Thyroid gland (tissue), 4 donors: ENCODE measurements at regions not wholly inside any gene's neighbourhood (a gene's known extent, or its start where the extent isn't known, plus 50 kb on each side); places are given as distances from the start of the nearest gene placed in this dataset.

Experiments used
- DNase-seq, 2 donors: peaks; one replicate each; pipeline ENCODE4 v3.0.0-alpha.2; 2019
- H3K27ac ChIP-seq, 3 donors: fragments of 200-600 bp; sonication (generic); 1 replicate in 2 of 3; 2 replicates in 1 of 3; pipeline ENCODE4 v1.5.1; 2016 to 2019; ENCODE audit warnings: mild to moderate bottlenecking in 1 of 3, moderate library complexity in 1 of 3
- H3K27me3 ChIP-seq: fragments of 200-600 bp; sonication (generic); one replicate; pipeline ENCODE4 v1.5.1; 2019
- H3K36me3 ChIP-seq, 2 donors: fragments of 200-600 bp; sonication (generic); one replicate each; pipeline ENCODE4 v1.5.1; 2016 to 2019
- H3K4me1 ChIP-seq, 2 donors: fragments of 200-600 bp; sonication (generic); one replicate each; pipeline ENCODE4 v1.5.1; 2017 to 2019
- H3K4me3 ChIP-seq, 3 donors: fragments of 200-600 bp; sonication (generic); replicated peaks in 1 of 3; 1 replicate in 2 of 3; 2 replicates in 1 of 3; pipeline ENCODE4 v1.5.1; 2016; ENCODE audit warnings: mild to moderate bottlenecking in 1 of 3
- H3K9me3 ChIP-seq: fragments of 200-600 bp; sonication (generic); one replicate; pipeline ENCODE4 v1.5.1; 2017
- POLR2A ChIP-seq, 2 donors: fragments of 450-650 bp; IDR thresholded peaks; one replicate each; pipeline ENCODE4 v1.6.1; 2017; ENCODE audit warnings: antibody characterized with exemption in 2 of 2, mild to moderate bottlenecking in 2 of 2, moderate library complexity in 1 of 2
- WGBS, 2 donors: methylation state at CpG; one replicate each; pipeline ENCODE4 v1.1.5; 2017; 5-methylcytosine and 5-hydroxymethylcytosine counted together
- intact Hi-C: fragments of 100-400 bp; cut with DNase I; formaldehyde crosslinking; loops from one replicate; pipeline ENCODE4 v1.15.1; 2023
- TF ChIP-seq, protein P1 (sequence below), 6 experiments: fragments of 200-600 bp in 3 of 6; fragments of 450-650 bp in 3 of 6; sonication (generic) in 3 of 6; IDR thresholded peaks; one replicate each; pipeline ENCODE4 v1.5.1; 2016 to 2019; ENCODE audit warnings: antibody characterized with exemption in 6 of 6, mild to moderate bottlenecking in 2 of 6, inconsistent platforms in 1 of 6, moderate library complexity in 1 of 6

DNA sequence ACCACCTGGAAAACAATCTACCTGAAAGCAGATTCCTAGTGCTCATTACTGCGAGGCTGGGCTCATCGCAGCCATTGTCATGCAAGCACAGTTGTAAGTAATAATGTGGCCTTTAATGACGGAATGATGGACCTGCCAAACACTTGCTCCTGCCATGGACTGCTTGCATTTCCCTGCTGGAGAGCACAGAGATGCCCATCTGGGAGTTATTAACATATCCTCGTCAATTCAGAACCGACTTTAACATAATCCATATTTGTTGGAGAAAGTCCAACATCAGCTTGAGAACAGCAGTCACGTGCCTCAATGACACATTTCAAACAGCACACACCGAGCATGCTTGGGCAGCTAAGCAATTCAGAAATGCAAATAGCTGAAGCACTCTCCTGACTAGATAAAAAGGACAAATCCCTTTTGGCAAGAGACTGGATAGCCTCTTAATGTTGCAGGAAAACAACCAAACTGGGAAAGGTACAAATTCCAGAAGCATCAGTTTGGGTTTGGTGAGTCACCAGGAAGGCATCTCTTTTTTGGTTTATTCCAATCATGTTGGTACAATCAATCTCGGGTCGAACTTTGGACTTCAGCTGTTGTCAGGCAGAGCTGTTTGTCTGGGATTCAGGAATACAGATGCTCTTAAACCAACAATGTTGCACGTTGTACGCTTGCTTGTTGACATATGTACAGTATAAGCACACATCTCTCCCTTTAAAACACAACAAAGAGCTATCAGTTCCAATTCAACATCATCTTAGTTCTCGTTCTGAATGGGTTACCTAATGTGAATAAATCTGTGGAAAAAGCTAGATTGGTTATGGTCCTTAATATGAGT lies 395.8 kb downstream of the LNPK start:
- no peak overlapping the region for H3K4me3 ChIP-seq
- intact Hi-C loops: no loop called here
- H3K27ac ChIP-seq: no peak overlapping the region
- DNase-seq: peak in 1 of 2 donors; percentile 6
- H3K9me3 ChIP-seq: no peaks in the 10 kb centered on the region
- 48 to 49% methylated on average over 12 of the region's 12 CpGs for WGBS, 2 donors
- no peaks in the 10 kb centered on the region for H3K4me1 ChIP-seq
- H3K27me3 ChIP-seq: no peaks in the 10 kb centered on the region
- H3K36me3 ChIP-seq: no peaks in the 10 kb centered on the region
- TF ChIP-seq, protein P1, sequence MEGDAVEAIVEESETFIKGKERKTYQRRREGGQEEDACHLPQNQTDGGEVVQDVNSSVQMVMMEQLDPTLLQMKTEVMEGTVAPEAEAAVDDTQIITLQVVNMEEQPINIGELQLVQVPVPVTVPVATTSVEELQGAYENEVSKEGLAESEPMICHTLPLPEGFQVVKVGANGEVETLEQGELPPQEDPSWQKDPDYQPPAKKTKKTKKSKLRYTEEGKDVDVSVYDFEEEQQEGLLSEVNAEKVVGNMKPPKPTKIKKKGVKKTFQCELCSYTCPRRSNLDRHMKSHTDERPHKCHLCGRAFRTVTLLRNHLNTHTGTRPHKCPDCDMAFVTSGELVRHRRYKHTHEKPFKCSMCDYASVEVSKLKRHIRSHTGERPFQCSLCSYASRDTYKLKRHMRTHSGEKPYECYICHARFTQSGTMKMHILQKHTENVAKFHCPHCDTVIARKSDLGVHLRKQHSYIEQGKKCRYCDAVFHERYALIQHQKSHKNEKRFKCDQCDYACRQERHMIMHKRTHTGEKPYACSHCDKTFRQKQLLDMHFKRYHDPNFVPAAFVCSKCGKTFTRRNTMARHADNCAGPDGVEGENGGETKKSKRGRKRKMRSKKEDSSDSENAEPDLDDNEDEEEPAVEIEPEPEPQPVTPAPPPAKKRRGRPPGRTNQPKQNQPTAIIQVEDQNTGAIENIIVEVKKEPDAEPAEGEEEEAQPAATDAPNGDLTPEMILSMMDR (IDR thresholded peaks at IDR 0.05): no peak
- no peak for TF ChIP-seq POLR2A (IDR thresholded peaks at IDR 0.05)

DNA sequence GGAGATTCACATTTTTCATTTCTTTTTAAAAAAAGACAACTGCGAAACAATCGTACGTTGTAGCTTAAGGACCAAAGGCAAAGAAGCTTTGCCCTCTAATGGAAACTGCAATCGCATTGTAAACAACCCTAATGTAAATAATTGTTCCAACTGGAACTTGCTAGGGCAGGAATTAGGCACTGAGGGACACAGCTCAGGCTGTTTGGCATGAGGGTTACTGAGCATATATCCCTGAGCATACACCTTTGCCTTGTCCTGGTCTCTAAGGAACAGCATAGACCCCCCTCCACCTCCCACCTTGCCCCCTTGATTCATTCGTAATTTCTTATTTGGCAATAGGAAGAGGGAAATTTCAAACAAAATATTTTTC lies 396.4 kb downstream of the LNPK start:
- DNase-seq: no peak
- no peak for TF ChIP-seq POLR2A (IDR thresholded peaks at IDR 0.05)
- TF ChIP-seq, protein P1 (IDR thresholded peaks at IDR 0.05): no peak
- H3K9me3 ChIP-seq: no peaks in the 10 kb centered on the region
- intact Hi-C loops: no loop called here
- H3K4me3 ChIP-seq: no peak overlapping the region
- 66 to 69% methylated on average over 5 of the region's 5 CpGs for WGBS, 2 donors
- H3K4me1 ChIP-seq: no peaks in the 10 kb centered on the region
- no peaks in the 10 kb centered on the region for H3K27me3 ChIP-seq
- H3K27ac ChIP-seq: no peak overlapping the region
- H3K36me3 ChIP-seq: no peaks in the 10 kb centered on the region

DNA sequence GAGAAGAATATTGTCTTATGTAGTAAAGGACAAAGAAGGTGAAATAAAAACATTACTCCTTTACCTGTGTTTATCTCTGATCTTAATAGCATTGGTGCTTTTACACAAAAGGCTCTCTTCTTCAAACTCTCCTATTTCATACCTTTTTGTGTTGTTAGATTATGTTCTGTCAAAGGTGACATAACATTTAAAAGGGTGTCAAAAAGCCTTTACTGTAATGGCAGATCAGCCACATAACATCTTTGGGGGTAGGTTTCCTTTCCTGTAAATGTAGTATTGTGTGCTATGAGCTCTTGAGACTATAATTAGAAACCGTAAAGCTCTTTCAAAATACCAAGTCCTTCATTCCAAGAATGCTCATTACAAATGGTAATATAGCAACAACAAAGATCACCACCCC lies 400.1 kb downstream of the LNPK start:
- H3K27ac ChIP-seq: no peak overlapping the region
- H3K36me3 ChIP-seq: no peaks in the 10 kb centered on the region
- intact Hi-C loops: no loop called here
- H3K4me3 ChIP-seq: no peak overlapping the region
- no peaks in the 10 kb centered on the region for H3K27me3 ChIP-seq
- H3K4me1 ChIP-seq: peaks cover 0 to 5% of the 10 kb centered on the region in 2 donors
- DNase-seq: no peak
- H3K9me3 ChIP-seq: no peaks in the 10 kb centered on the region
- 69 to 70% methylated on average over 1 of the region's 1 CpG for WGBS, 2 donors
- TF ChIP-seq POLR2A (IDR thresholded peaks at IDR 0.05): no peak
- TF ChIP-seq, protein P1 (IDR thresholded peaks at IDR 0.05): no peak

DNA sequence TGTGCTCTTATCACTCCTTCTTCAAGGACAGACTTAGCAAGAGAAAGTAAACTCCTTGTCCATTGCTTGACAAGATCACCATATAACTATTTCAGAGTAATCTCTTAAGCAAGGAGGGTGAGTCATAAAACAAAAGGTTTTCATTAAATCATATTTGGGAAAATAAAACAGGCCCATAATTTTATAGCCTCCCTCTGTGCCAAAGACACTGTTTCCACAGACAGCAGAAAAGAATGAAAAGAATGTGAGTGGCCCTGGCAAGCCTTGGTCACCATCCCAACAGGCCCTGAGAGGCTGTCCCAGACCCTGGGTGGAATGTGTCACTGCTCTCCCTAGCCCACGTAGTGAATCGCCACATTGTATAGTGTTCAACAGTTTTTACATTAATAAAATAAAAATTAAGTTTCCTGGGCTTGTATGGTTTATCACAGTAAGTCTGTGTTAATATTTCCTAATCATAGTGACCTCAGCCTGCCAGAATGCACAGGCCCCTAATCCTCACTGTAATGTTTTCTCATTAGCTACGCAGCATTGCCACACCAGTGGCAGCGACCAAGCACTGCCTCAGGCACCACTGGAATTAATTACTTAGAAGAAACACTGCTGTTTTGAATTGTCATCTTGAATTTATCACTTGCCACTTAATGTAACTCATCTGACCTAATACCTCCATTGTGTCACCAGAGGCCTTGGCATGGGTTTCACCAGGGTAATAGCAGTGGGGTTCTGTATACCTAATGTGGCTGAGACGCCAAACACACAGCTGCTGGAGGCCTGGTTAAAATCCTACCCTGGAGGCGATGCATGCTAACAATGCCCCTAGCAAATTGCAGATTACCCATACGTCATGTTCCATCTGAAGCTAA lies 401.9 kb downstream of the LNPK start:
- H3K9me3 ChIP-seq: no peaks in the 10 kb centered on the region
- H3K27me3 ChIP-seq: no peaks in the 10 kb centered on the region
- TF ChIP-seq, protein P1 (IDR thresholded peaks at IDR 0.05): no peak
- TF ChIP-seq POLR2A (IDR thresholded peaks at IDR 0.05): no peak
- no peak overlapping the region for H3K4me3 ChIP-seq
- peak overlapping the region in 1 of 3 donors; percentile 2 for H3K27ac ChIP-seq
- H3K4me1 ChIP-seq: peaks cover 0 to 5% of the 10 kb centered on the region in 2 donors
- intact Hi-C loops: no loop called here
- WGBS, 2 donors: 66 to 73% methylated on average over 7 of the region's 7 CpGs
- no peaks in the 10 kb centered on the region for H3K36me3 ChIP-seq
- DNase-seq: peak; percentile 7 to 64

DNA sequence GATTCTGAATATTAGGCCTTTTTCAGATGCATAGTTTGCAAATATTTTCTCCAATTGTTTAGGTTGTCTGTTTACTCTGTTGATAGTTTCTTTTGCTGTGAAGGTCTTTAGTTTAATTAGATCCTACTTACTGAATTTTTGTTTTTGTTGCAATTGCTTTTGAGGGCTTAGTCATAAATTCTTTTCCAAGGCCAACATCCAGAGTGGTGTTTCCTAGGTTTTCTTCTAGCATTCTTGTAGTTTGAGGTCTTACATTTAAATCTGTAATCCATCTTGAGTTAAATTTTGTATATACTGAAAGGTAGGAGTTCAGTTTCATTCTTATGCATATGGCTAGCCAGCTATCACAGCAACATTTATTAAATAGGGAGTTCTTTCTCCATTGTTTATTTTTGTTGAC lies 404.8 kb downstream of the LNPK start:
- H3K27ac ChIP-seq: no peak overlapping the region
- no peak for DNase-seq
- intact Hi-C loops: no loop called here
- H3K36me3 ChIP-seq: no peaks in the 10 kb centered on the region
- TF ChIP-seq POLR2A (IDR thresholded peaks at IDR 0.05): no peak
- TF ChIP-seq, protein P1 (IDR thresholded peaks at IDR 0.05): no peak
- H3K9me3 ChIP-seq: no peaks in the 10 kb centered on the region
- no peaks in the 10 kb centered on the region for H3K27me3 ChIP-seq
- H3K4me1 ChIP-seq: peaks cover 0 to 5% of the 10 kb centered on the region in 2 donors
- no peak overlapping the region for H3K4me3 ChIP-seq
